ENCODE measurements at regions not wholly inside any gene's neighbourhood (a gene's known extent, or its start where the extent isn't known, plus 50 kb on each side); places are given as distances from the start of the nearest gene placed in this dataset.

- no peak overlapping the region for H3K4me3 ChIP-seq (ENCODE audit: low read depth, low read length)
- no peaks in the 10 kb centered on the region for H3K9me3 ChIP-seq (ENCODE audit: control insufficient read depth, insufficient read depth, low read length)
- no peak for DNase-seq (ENCODE audit: low read depth in 4 of 6, low spot score in 6 of 6)
- no peaks in the 10 kb centered on the region for H3K27me3 ChIP-seq (ENCODE audit: control insufficient read depth, insufficient read depth, low read length)
- no peak overlapping the region for H3K27ac ChIP-seq (ENCODE audit: low read depth, low read length)
- no peaks in the 10 kb centered on the region for H3K4me1 ChIP-seq (ENCODE audit: control insufficient read depth, insufficient read depth, low read length)
- no peaks in the 10 kb centered on the region for H3K36me3 ChIP-seq (ENCODE audit: control insufficient read depth, insufficient read depth, low read length)
Measured at GRCh38 chr20:22003680-22004079, 298.2 kb downstream of the PAX1 start.

DNA sequence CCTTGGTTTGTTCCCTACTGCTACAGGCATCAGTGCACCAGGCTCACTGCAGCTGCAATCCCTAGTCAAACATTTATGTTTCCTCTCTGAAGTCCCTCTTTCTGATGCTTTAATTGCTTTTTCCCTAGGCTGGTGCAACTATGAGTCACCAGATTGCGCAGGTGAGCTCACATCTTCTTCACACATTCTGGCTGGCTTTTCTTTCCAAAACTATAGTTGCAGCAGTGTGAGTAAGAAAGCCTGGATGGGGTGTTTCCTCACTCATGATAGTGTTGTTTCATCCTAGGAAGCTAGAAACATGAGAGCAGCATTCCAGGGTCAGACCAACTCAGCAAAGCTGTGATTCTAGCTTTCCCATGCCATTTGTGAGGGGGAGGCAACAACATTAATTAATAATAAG is 296.4 kb downstream of the PAX1 start:
- H3K4me1 ChIP-seq (ENCODE audit: control insufficient read depth, insufficient read depth, low read length): no peaks in the 10 kb centered on the region
- no peak overlapping the region for H3K4me3 ChIP-seq (ENCODE audit: low read depth, low read length)
- no CpG with 5 or more reads among the region's 1 CpG for WGBS (ENCODE audit: insufficient coverage)
- no peaks in the 10 kb centered on the region for H3K36me3 ChIP-seq (ENCODE audit: control insufficient read depth, insufficient read depth, low read length)
- no peak overlapping the region for H3K27ac ChIP-seq (ENCODE audit: low read depth, low read length)
- no peaks in the 10 kb centered on the region for H3K9me3 ChIP-seq (ENCODE audit: control insufficient read depth, insufficient read depth, low read length)
- no peaks in the 10 kb centered on the region for H3K27me3 ChIP-seq (ENCODE audit: control insufficient read depth, insufficient read depth, low read length)
- DNase-seq (ENCODE audit: low read depth in 4 of 6, low spot score in 6 of 6): no peak

DNA sequence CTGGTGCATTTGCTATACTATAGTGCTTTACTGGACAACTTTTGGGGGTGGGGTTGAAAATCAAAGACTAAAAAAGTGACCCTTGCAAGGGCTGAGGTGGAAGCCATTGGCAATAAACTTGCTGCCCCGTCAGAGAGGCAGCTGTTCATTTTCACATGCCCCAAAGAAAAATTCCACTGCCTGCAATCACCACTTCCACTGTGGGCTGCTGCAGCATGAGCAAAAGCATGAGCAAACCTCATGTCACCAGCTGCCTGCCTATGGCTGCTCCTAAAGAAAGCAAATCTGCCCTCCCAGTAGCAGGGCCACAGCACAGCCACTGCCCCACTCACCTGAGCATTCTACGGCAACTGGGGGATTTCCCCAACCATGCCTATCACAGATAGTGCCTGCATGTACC is 290.0 kb downstream of the PAX1 start:
- no peaks in the 10 kb centered on the region for H3K9me3 ChIP-seq (ENCODE audit: control insufficient read depth, insufficient read depth, low read length)
- WGBS (ENCODE audit: insufficient coverage): 89% methylated on average over 2 of the region's 2 CpGs
- no peak overlapping the region for H3K4me3 ChIP-seq (ENCODE audit: low read depth, low read length)
- H3K27ac ChIP-seq (ENCODE audit: low read depth, low read length): no peak overlapping the region
- no peak for DNase-seq (ENCODE audit: low read depth in 4 of 6, low spot score in 6 of 6)
- H3K4me1 ChIP-seq (ENCODE audit: control insufficient read depth, insufficient read depth, low read length): no peaks in the 10 kb centered on the region
- H3K36me3 ChIP-seq (ENCODE audit: control insufficient read depth, insufficient read depth, low read length): no peaks in the 10 kb centered on the region
- H3K27me3 ChIP-seq (ENCODE audit: control insufficient read depth, insufficient read depth, low read length): no peaks in the 10 kb centered on the region

GRCh38 chr20:21994203-21994602 is 288.7 kb downstream of the PAX1 start:
- WGBS (ENCODE audit: insufficient coverage): no CpG with 5 or more reads among the region's 2 CpGs
- H3K27me3 ChIP-seq (ENCODE audit: control insufficient read depth, insufficient read depth, low read length): no peaks in the 10 kb centered on the region
- no peaks in the 10 kb centered on the region for H3K9me3 ChIP-seq (ENCODE audit: control insufficient read depth, insufficient read depth, low read length)
- H3K4me1 ChIP-seq (ENCODE audit: control insufficient read depth, insufficient read depth, low read length): no peaks in the 10 kb centered on the region
- no peak overlapping the region for H3K27ac ChIP-seq (ENCODE audit: low read depth, low read length)
- DNase-seq (ENCODE audit: low read depth in 4 of 6, low spot score in 6 of 6): no peak
- H3K4me3 ChIP-seq (ENCODE audit: low read depth, low read length): no peak overlapping the region
- H3K36me3 ChIP-seq (ENCODE audit: control insufficient read depth, insufficient read depth, low read length): no peaks in the 10 kb centered on the region

DNA sequence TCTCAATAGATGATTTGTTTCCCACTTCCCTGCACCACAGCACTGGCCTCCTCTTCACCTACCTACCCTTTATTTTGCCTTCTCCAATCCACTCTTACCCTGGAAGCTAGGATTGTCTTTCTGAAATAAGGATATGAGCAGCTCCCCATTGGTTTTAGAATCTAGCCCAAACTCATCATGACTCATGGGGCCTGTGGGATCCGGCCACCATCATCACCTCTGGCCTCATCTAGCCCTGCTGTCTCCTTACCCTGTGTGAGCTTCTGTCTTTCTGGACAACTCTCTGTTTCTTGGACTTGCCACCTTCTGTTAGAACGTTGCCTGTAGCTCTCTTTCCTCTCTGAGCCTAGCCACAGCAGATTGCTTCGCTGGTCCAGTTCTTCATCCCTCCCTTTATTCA is 277.1 kb downstream of the PAX1 start:
- no peak overlapping the region for H3K27ac ChIP-seq (ENCODE audit: low read depth, low read length)
- no peaks in the 10 kb centered on the region for H3K36me3 ChIP-seq (ENCODE audit: control insufficient read depth, insufficient read depth, low read length)
- no peak overlapping the region for H3K4me3 ChIP-seq (ENCODE audit: low read depth, low read length)
- DNase-seq (ENCODE audit: low read depth in 4 of 6, low spot score in 6 of 6): no peak
- H3K27me3 ChIP-seq (ENCODE audit: control insufficient read depth, insufficient read depth, low read length): no peaks in the 10 kb centered on the region
- no peaks in the 10 kb centered on the region for H3K9me3 ChIP-seq (ENCODE audit: control insufficient read depth, insufficient read depth, low read length)
- no peaks in the 10 kb centered on the region for H3K4me1 ChIP-seq (ENCODE audit: control insufficient read depth, insufficient read depth, low read length)
- WGBS (ENCODE audit: insufficient coverage): 74% methylated on average over 3 of the region's 3 CpGs

GRCh38 chr20:21981597-21982344 is 276.3 kb downstream of the PAX1 start:
- WGBS (ENCODE audit: insufficient coverage): 52% methylated on average over 3 of the region's 6 CpGs
- H3K27me3 ChIP-seq (ENCODE audit: control insufficient read depth, insufficient read depth, low read length): no peaks in the 10 kb centered on the region
- H3K27ac ChIP-seq (ENCODE audit: low read depth, low read length): no peak overlapping the region
- H3K4me3 ChIP-seq (ENCODE audit: low read depth, low read length): no peak overlapping the region
- no peaks in the 10 kb centered on the region for H3K9me3 ChIP-seq (ENCODE audit: control insufficient read depth, insufficient read depth, low read length)
- DNase-seq (ENCODE audit: low read depth in 4 of 6, low spot score in 6 of 6): peak in 2 of 6 donors; percentile 17 to 28
- no peaks in the 10 kb centered on the region for H3K36me3 ChIP-seq (ENCODE audit: control insufficient read depth, insufficient read depth, low read length)
- no peaks in the 10 kb centered on the region for H3K4me1 ChIP-seq (ENCODE audit: control insufficient read depth, insufficient read depth, low read length)

GRCh38 chr20:21981179-21981578 is 275.7 kb downstream of the PAX1 start:
- H3K27ac ChIP-seq (ENCODE audit: low read depth, low read length): no peak overlapping the region
- no peaks in the 10 kb centered on the region for H3K9me3 ChIP-seq (ENCODE audit: control insufficient read depth, insufficient read depth, low read length)
- no peaks in the 10 kb centered on the region for H3K4me1 ChIP-seq (ENCODE audit: control insufficient read depth, insufficient read depth, low read length)
- no peaks in the 10 kb centered on the region for H3K36me3 ChIP-seq (ENCODE audit: control insufficient read depth, insufficient read depth, low read length)
- no peak overlapping the region for H3K4me3 ChIP-seq (ENCODE audit: low read depth, low read length)
- no peak for DNase-seq (ENCODE audit: low read depth in 4 of 6, low spot score in 6 of 6)
- 97% methylated on average over 3 of the region's 3 CpGs for WGBS (ENCODE audit: insufficient coverage)
- H3K27me3 ChIP-seq (ENCODE audit: control insufficient read depth, insufficient read depth, low read length): no peaks in the 10 kb centered on the region

- Histone ChIP-seq H3K36me3 (ENCODE audit: control insufficient read depth, insufficient read depth, low read length) (no peaks in the 10 kb centered on the region), H3K9me3 (ENCODE audit: control insufficient read depth, insufficient read depth, low read length) (peaks cover 2% of the 10 kb centered on the region), H3K4me1 (ENCODE audit: control insufficient read depth, insufficient read depth, low read length) (no peaks in the 10 kb centered on the region), H3K27me3 (ENCODE audit: control insufficient read depth, insufficient read depth, low read length) (no peaks in the 10 kb centered on the region), H3K4me3 (ENCODE audit: low read depth, low read length) (no peak overlapping the region), H3K27ac (ENCODE audit: low read depth, low read length) (no peak overlapping the region)
- DNase-seq (ENCODE audit: low read depth in 4 of 6, low spot score in 6 of 6): no peak
- WGBS (ENCODE audit: insufficient coverage): 100% methylated on average over 1 of the region's 2 CpGs
Measured at GRCh38 chr20:21971436-21971835, 266.0 kb downstream of the PAX1 start.

- Histone ChIP-seq H3K4me1 (ENCODE audit: control insufficient read depth, insufficient read depth, low read length) (no peaks in the 10 kb centered on the region), H3K27me3 (ENCODE audit: control insufficient read depth, insufficient read depth, low read length) (no peaks in the 10 kb centered on the region), H3K9me3 (ENCODE audit: control insufficient read depth, insufficient read depth, low read length) (no peaks in the 10 kb centered on the region), H3K36me3 (ENCODE audit: control insufficient read depth, insufficient read depth, low read length) (no peaks in the 10 kb centered on the region), H3K27ac (ENCODE audit: low read depth, low read length) (no peak overlapping the region), H3K4me3 (ENCODE audit: low read depth, low read length) (no peak overlapping the region)
- no peak for DNase-seq (ENCODE audit: low read depth in 4 of 6, low spot score in 6 of 6)
Measured at GRCh38 chr20:21968486-21968885, 263.0 kb downstream of the PAX1 start.

GRCh38 chr20:21967481-21967880 is 262.0 kb downstream of the PAX1 start:
- no peaks in the 10 kb centered on the region for H3K4me1 ChIP-seq (ENCODE audit: control insufficient read depth, insufficient read depth, low read length)
- DNase-seq (ENCODE audit: low read depth in 4 of 6, low spot score in 6 of 6): no peak
- H3K27ac ChIP-seq (ENCODE audit: low read depth, low read length): no peak overlapping the region
- no peaks in the 10 kb centered on the region for H3K36me3 ChIP-seq (ENCODE audit: control insufficient read depth, insufficient read depth, low read length)
- no peak overlapping the region for H3K4me3 ChIP-seq (ENCODE audit: low read depth, low read length)
- H3K27me3 ChIP-seq (ENCODE audit: control insufficient read depth, insufficient read depth, low read length): no peaks in the 10 kb centered on the region
- 100% methylated on average over 1 of the region's 5 CpGs for WGBS (ENCODE audit: insufficient coverage)
- H3K9me3 ChIP-seq (ENCODE audit: control insufficient read depth, insufficient read depth, low read length): no peaks in the 10 kb centered on the region

Data from spinal cord (tissue), 9 donors.